H1 (cell line): ENCODE measurements at regions not wholly inside any gene's neighbourhood (a gene's known extent, or its start where the extent isn't known, plus 50 kb on each side); places are given as distances from the start of the nearest gene placed in this dataset.

ENCODE experiments used
- CTCF ChIA-PET: fragments of 300-600 bp; sonication (Branson Sonifier 250); formaldehyde crosslinking; loops from one replicate; lab custom pipeline; 2021; ENCODE audit not compliant: partially characterized antibody; lab: Charles Lee
- POLR2A ChIA-PET: fragments of 300-600 bp; sonication (Branson Sonifier 250); formaldehyde crosslinking; loops from one replicate; lab custom pipeline; 2021; ENCODE audit warnings: inconsistent platforms; ENCODE audit not compliant: partially characterized antibody; lab: Charles Lee
- DNase-seq, 2 experiments: peaks; one replicate each; pipeline versions ENCODE4 v3.0.0 to v3.0.0-alpha.2; 2010 to 2022; ENCODE audit warnings: low spot score in 2 of 2, low read depth in 1 of 2, mixed read lengths in 1 of 2
- FAIRE-seq: peaks from 2 replicates; lab custom pipeline; 2011; peaks lifted over from hg19 to GRCh38; lab: Jason Lieb, UNC
- H2AFZ ChIP-seq: 2 replicates; pipeline ENCODE4 v1.8.1; 2012; ENCODE audit warnings: low read length, inconsistent platforms
- H2AK5ac ChIP-seq: 2 replicates; pipeline ENCODE4 v1.6.1; 2013; ENCODE audit warnings: low read depth, low read length
- H2BK120ac ChIP-seq: replicated peaks from 2 replicates; pipeline ENCODE3; 2013; ENCODE audit warnings: low read depth, low read length, inconsistent platforms
- H2BK12ac ChIP-seq: 2 replicates; pipeline ENCODE4 v1.6.1; 2013; ENCODE audit warnings: low read depth, low read length
- H2BK15ac ChIP-seq: 2 replicates; pipeline ENCODE4 v1.6.1; 2013; ENCODE audit warnings: low read length
- H2BK20ac ChIP-seq: 2 replicates; pipeline ENCODE4 v1.6.1; 2013; ENCODE audit warnings: low read length
- H2BK5ac ChIP-seq: 2 replicates; pipeline ENCODE4 v1.6.1; 2013; ENCODE audit warnings: low read depth, low read length
- H3K14ac ChIP-seq: 2 replicates; pipeline ENCODE4 v1.6.1; 2013; ENCODE audit warnings: inconsistent platforms; ENCODE audit not compliant: insufficient read length
- H3K18ac ChIP-seq: 2 replicates; pipeline ENCODE4 v1.6.1; 2013; ENCODE audit warnings: low read length; ENCODE audit errors: extremely low read depth
- H3K23ac ChIP-seq: 2 replicates; pipeline ENCODE4 v1.6.1; 2013; ENCODE audit warnings: inconsistent platforms; ENCODE audit not compliant: insufficient read length
- H3K23me2 ChIP-seq: 2 replicates; pipeline ENCODE4 v1.6.1; 2013; ENCODE audit warnings: low read depth, low read length
- H3K27ac ChIP-seq: 2 replicates; pipeline ENCODE4 v1.6.1; 2011; ENCODE audit warnings: low read depth, low read length, inconsistent platforms
- H3K27me3 ChIP-seq, 4 experiments: replicated peaks in 1 of 4; 1 replicate in 1 of 4; 2 replicates in 3 of 4; pipeline versions ENCODE4 v1.6.1 to v1.8.1; 2011 to 2013; ENCODE audit warnings: low read length in 3 of 4, mild to moderate bottlenecking in 3 of 4, inconsistent platforms in 2 of 4, mixed read lengths in 2 of 4, moderate library complexity in 1 of 4; ENCODE audit not compliant: control insufficient read depth in 3 of 4, insufficient read depth in 3 of 4; ENCODE audit errors: extremely low read depth in 1 of 4
- H3K36me3 ChIP-seq, 4 experiments: 2 replicates each; pipeline versions ENCODE4 v1.6.1 to v1.8.1; 2011 to 2013; ENCODE audit warnings: mild to moderate bottlenecking in 4 of 4, low read length in 3 of 4, moderate library complexity in 2 of 4, control low read depth in 1 of 4, inconsistent platforms in 1 of 4; ENCODE audit not compliant: insufficient read depth in 4 of 4, control insufficient read depth in 2 of 4
- H3K4ac ChIP-seq: replicated peaks from 2 replicates; pipeline ENCODE3; 2013; ENCODE audit warnings: low read length, low read depth, mixed read lengths, inconsistent platforms; ENCODE audit not compliant: insufficient read length
- H3K4me1 ChIP-seq, 4 experiments: replicated peaks in 1 of 4; 1 replicate in 1 of 4; 2 replicates in 3 of 4; pipeline versions ENCODE4 v1.6.1 to v1.8.1; 2011 to 2013; ENCODE audit warnings: low read length in 3 of 4, inconsistent platforms in 2 of 4, mixed read lengths in 1 of 4; ENCODE audit not compliant: insufficient read depth in 4 of 4, control insufficient read depth in 3 of 4
- H3K4me2 ChIP-seq, 2 experiments: 2 replicates each; pipeline versions ENCODE4 v1.6.1 to v1.8.1; 2011 to 2013; ENCODE audit warnings: low read depth in 2 of 2, low read length in 2 of 2, control low read depth in 1 of 2, inconsistent platforms in 1 of 2, mild to moderate bottlenecking in 1 of 2; ENCODE audit not compliant: insufficient read depth in 1 of 2
- H3K4me3 ChIP-seq, 4 experiments: fragments of 200-600, 300-600 bp in 1 of 4; sonication (generic), shearing (Covaris generic), sonication (Bioruptor Twin) in 1 of 4; 2 replicates each; pipeline versions ENCODE4 v1.5.1 to v1.8.1; 2011 to 2016; ENCODE audit warnings: low read length in 4 of 4, low read depth in 3 of 4, control low read depth in 2 of 4, inconsistent platforms in 2 of 4, mild to moderate bottlenecking in 2 of 4, mixed read lengths in 1 of 4, moderate library complexity in 1 of 4; ENCODE audit not compliant: insufficient read depth in 2 of 4; ENCODE audit errors: extremely low read depth in 1 of 4
- H3K56ac ChIP-seq: replicated peaks from 2 replicates; pipeline ENCODE3; 2013; ENCODE audit warnings: low read depth, mild to moderate bottlenecking, mixed read lengths, low read length, inconsistent platforms; ENCODE audit not compliant: insufficient read length
- H3K79me1 ChIP-seq: 2 replicates; pipeline ENCODE4 v1.6.1; 2013; ENCODE audit warnings: low read depth, low read length, control low read depth
- H3K79me2 ChIP-seq, 2 experiments: 2 replicates each; pipeline versions ENCODE4 v1.6.1 to v1.8.1; 2012 to 2013; ENCODE audit warnings: low read length in 2 of 2, mild to moderate bottlenecking in 2 of 2, inconsistent platforms in 1 of 2; ENCODE audit not compliant: insufficient read depth in 2 of 2, control insufficient read depth in 1 of 2
- H3K9ac ChIP-seq, 4 experiments: replicated peaks in 1 of 4; 1 replicate in 1 of 4; 2 replicates in 3 of 4; pipeline versions ENCODE4 v1.6.1 to v1.8.1; 2011 to 2013; ENCODE audit warnings: low read depth in 3 of 4, low read length in 3 of 4, control low read depth in 2 of 4, mild to moderate bottlenecking in 2 of 4, moderate library complexity in 2 of 4, inconsistent platforms in 1 of 4; ENCODE audit errors: extremely low read depth in 1 of 4
- H3K9me3 ChIP-seq, 2 experiments: 2 replicates each; pipeline versions ENCODE4 v1.6.1 to v1.8.1; 2012 to 2013; ENCODE audit warnings: mild to moderate bottlenecking in 2 of 2, moderate library complexity in 2 of 2, control low read depth in 1 of 2, inconsistent platforms in 1 of 2, low read depth in 1 of 2, low read length in 1 of 2, mixed read lengths in 1 of 2; ENCODE audit not compliant: insufficient read depth in 2 of 2
- H4K20me1 ChIP-seq, 2 experiments: replicated peaks in 1 of 2; 2 replicates each; pipeline versions ENCODE3 to v1.8.1; 2011 to 2013; ENCODE audit warnings: inconsistent platforms in 2 of 2, low read length in 2 of 2, mild to moderate bottlenecking in 1 of 2; ENCODE audit not compliant: insufficient read depth in 2 of 2, control insufficient read depth in 1 of 2
- H4K5ac ChIP-seq: 2 replicates; pipeline ENCODE4 v1.6.1; 2013; ENCODE audit warnings: low read length, low read depth, mixed read lengths, inconsistent platforms; ENCODE audit not compliant: insufficient read length
- H4K8ac ChIP-seq: 2 replicates; pipeline ENCODE4 v1.8.0; 2013; ENCODE audit warnings: mild to moderate bottlenecking, moderate library complexity, low read length, inconsistent platforms; ENCODE audit not compliant: insufficient read depth; ENCODE audit errors: extremely low read depth
- H4K91ac ChIP-seq: replicated peaks from 2 replicates; pipeline ENCODE3; 2013; ENCODE audit warnings: low read length, mixed read lengths, inconsistent platforms; ENCODE audit not compliant: insufficient read length
- BACH1 ChIP-seq: IDR thresholded peaks from 2 replicates; pipeline ENCODE4 v1.6.1; 2012; ENCODE audit warnings: low read length, improper control_type of control experiment
- MAFK ChIP-seq: IDR thresholded peaks from 2 replicates; pipeline ENCODE4 v1.6.1; 2012; ENCODE audit warnings: low read depth, mild to moderate bottlenecking, improper control_type of control experiment, low read length
- SIN3A ChIP-seq, 2 experiments: IDR thresholded peaks in 1 of 2; conservative IDR thresholded peaks in 1 of 2; 2 replicates each; pipeline ENCODE4 v1.6.1; 2011 to 2012; ENCODE audit warnings: low read length in 2 of 2, improper control_type of control experiment in 1 of 2, low read depth in 1 of 2, mild to moderate bottlenecking in 1 of 2
- SP1 ChIP-seq: IDR thresholded peaks from 2 replicates; pipeline ENCODE4 v1.6.1; 2011; ENCODE audit warnings: low read depth, low read length
- WGBS, 2 experiments: shearing (Covaris generic) in 1 of 2; methylation state at CpG; one replicate each; pipeline versions ENCODE4 v1.1.6 to v1.1.7; 2013 to 2015; ENCODE audit warnings: low lambda C conversion rate in 2 of 2, mixed read lengths in 2 of 2, inconsistent platforms in 1 of 2, low coverage in 1 of 2, missing lambda C conversion rate in 1 of 2; ENCODE audit not compliant: insufficient replicate concordance in 2 of 2, insufficient coverage in 1 of 2, insufficient read length in 1 of 2; ENCODE audit errors: extremely low coverage in 1 of 2, missing lambda C conversion rate in 1 of 2; 5-methylcytosine and 5-hydroxymethylcytosine counted together

GRCh38 chr16:7182510-7183109 is 150.0 kb upstream of the RBFOX1 start:
- H3K14ac ChIP-seq, result no peak overlapping the region
- no peak overlapping the region for H2BK12ac ChIP-seq
- no peak overlapping the region for H3K56ac ChIP-seq
- no peaks in the 10 kb centered on the region for H3K79me2 ChIP-seq
- peak in 1 of 2 experiments; percentile 52 for DNase-seq
- no peak overlapping the region for H2BK20ac ChIP-seq
- H2AFZ ChIP-seq, result no peak overlapping the region
- POLR2A ChIA-PET, result interaction anchor here (0.6 kb wide), 1 partner anchor 31 kb away, joined by 3 read pairs; no protein-coding TSS in a partner anchor
- CTCF ChIA-PET, result interaction anchor here (0.9 kb wide), 1 partner anchor 120 kb away, joined by 3 read pairs; no protein-coding TSS in a partner anchor
- WGBS, 2 experiments, result 64% methylated on average over 3 of the region's 3 CpGs; no CpG with 5 or more reads in 1 of the 2 experiments
- no peak overlapping the region for H2AK5ac ChIP-seq
- no peaks in the 10 kb centered on the region for H3K27me3 ChIP-seq
- H4K91ac ChIP-seq, result no peak overlapping the region
- H3K23ac ChIP-seq, result no peak overlapping the region
- H3K4me1 ChIP-seq, result no peaks in the 10 kb centered on the region
- no peak overlapping the region for H2BK15ac ChIP-seq
- no peak overlapping the region for H2BK120ac ChIP-seq
- H3K4me3 ChIP-seq, result no peak overlapping the region
- H3K9me3 ChIP-seq, result no peaks in the 10 kb centered on the region
- H3K9ac ChIP-seq, result no peak overlapping the region
- peak; percentile 81 for FAIRE-seq
- no peak overlapping the region for H3K18ac ChIP-seq
- H3K27ac ChIP-seq, result no peak overlapping the region
- no peak overlapping the region for H4K8ac ChIP-seq
- H4K5ac ChIP-seq, result no peak overlapping the region
- H3K4ac ChIP-seq, result no peak overlapping the region
- no peaks in the 10 kb centered on the region for H3K36me3 ChIP-seq
- no peaks in the 10 kb centered on the region for H3K79me1 ChIP-seq
- H4K20me1 ChIP-seq, result peaks cover 0 to 2% of the 10 kb centered on the region in 2 experiments
- no peaks in the 10 kb centered on the region for H3K23me2 ChIP-seq
- no peak overlapping the region for H2BK5ac ChIP-seq
- TF ChIP-seq BACH1 (peak; percentile 48; the same call in 1 of the 2 replicates), MAFK (peak; percentile 55; the same call in 1 of the 2 replicates), SP1 (no peak), SIN3A (conservative IDR thresholded peaks at IDR 0.05 in 1 of 2, IDR thresholded peaks at IDR 0.05 in 1 of 2; ENCODE audit: low read depth in 1 of 2, low read length in 2 of 2) (0 out of 4 replicates have a peak, but pooled peaks of 1 of the 2 experiments have one; percentile 43)
- H3K4me2 ChIP-seq, result no peak overlapping the region
